Astrocyte of the spinal cord (primary cell): ENCODE measurements at regions not wholly inside any gene's neighbourhood (a gene's known extent, or its start where the extent isn't known, plus 50 kb on each side); places are given as distances from the start of the nearest gene placed in this dataset.

Experiments
- DNase-seq: peaks from one replicate; pipeline ENCODE4 v3.0.0; 2011; ENCODE audit warnings: low read depth, low spot score
- H3K4me3 ChIP-seq: 2 replicates; pipeline ENCODE4 v1.5.1; 2011; ENCODE audit warnings: low read depth, mild to moderate bottlenecking, low read length, moderate library complexity
- in situ Hi-C: cut with HindIII; loops from 2 replicates; pipeline ENCODE4 v1.10.0; 2017; ENCODE audit warnings: low sequenced_read_pairs
- TF ChIP-seq, protein P1 (sequence below): IDR thresholded peaks from 2 replicates; pipeline ENCODE4 v1.5.1; 2012; ENCODE audit warnings: low read depth, mild to moderate bottlenecking, low read length, inconsistent platforms

DNA sequence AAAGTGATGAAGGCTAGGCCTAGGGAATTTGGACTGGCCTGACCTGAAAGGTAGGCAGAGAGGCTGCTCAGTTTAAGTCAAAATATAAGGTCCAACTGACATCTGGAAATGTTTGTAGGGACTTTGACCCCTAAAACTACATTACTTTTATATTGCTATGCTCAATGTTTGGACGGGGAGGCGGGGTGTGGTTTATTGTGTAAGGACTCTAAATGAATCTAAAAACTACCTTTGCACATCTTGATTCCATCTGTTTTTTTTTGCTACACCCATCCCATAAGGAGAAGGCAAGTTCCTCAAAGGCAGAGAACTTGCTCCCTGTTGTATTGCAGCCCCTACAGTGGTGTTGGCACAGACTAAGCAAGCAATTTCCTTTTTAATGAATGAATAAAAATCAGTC is 227.1 kb downstream of the HACE1 start:
- DNase-seq = no peak
- in situ Hi-C loops = no loop called here
- TF ChIP-seq, protein P1, sequence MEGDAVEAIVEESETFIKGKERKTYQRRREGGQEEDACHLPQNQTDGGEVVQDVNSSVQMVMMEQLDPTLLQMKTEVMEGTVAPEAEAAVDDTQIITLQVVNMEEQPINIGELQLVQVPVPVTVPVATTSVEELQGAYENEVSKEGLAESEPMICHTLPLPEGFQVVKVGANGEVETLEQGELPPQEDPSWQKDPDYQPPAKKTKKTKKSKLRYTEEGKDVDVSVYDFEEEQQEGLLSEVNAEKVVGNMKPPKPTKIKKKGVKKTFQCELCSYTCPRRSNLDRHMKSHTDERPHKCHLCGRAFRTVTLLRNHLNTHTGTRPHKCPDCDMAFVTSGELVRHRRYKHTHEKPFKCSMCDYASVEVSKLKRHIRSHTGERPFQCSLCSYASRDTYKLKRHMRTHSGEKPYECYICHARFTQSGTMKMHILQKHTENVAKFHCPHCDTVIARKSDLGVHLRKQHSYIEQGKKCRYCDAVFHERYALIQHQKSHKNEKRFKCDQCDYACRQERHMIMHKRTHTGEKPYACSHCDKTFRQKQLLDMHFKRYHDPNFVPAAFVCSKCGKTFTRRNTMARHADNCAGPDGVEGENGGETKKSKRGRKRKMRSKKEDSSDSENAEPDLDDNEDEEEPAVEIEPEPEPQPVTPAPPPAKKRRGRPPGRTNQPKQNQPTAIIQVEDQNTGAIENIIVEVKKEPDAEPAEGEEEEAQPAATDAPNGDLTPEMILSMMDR = no peak
- no peak overlapping the region for H3K4me3 ChIP-seq

DNA sequence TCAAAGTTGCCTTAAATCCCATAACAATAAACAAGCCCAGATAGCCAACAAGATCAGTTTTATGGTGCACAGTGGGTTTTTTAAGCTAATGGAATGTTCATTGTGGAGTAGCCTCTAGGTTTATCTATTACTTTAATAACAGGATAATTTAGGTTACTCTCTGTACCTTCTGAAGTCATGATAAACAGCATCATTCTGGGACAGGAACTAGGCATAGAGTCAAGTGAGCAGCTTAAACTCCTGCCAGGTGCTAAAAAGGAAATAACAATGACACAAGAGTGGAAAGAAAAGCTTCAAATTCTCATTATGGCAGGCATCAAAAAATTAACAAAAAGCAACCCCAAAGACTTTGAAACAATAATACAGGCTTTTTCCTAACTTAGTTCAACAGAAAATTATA is 228.8 kb downstream of the HACE1 start:
- in situ Hi-C loops = no loop called here
- no peak for DNase-seq
- no peak overlapping the region for H3K4me3 ChIP-seq
- TF ChIP-seq, protein P1 = no peak

DNA sequence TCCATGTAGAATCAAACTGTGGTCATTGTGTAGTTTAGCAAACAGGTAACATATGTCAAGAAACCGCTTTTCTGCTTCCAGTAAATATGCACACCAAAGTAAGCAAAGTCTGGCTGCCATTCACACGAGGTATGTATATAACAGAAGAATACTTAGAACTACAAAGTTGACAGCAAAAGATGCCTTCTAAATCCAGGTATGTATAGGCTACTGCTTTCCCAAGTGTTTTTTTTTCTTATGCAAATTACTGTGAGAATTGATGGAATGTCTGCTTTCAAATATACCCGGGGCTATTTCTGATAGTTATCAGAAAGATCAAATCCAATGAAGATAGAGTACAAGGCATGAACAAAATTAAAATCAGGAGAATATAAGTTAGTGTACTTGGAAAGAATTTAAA is 229.2 kb downstream of the HACE1 start:
- in situ Hi-C loops = no loop called here
- DNase-seq = no peak
- no peak overlapping the region for H3K4me3 ChIP-seq
- TF ChIP-seq, protein P1 = no peak

DNA sequence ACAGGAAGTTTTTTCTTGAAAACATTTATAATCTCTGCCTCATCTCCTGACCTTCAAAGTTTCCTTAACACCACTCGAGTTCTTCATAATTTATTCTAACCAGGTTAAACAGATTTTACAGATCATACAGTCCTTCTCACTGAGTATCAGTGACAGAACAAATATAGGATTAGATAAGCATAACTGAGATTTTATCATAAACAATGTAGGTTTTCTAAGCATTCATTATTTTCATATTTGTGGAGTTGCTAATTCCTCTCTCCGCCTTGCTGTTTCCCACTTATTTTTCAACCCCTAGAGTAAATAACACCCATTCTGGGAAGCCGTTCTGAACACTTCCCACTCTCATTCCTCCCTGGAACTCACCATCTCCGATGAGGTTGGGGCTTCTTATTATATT is 229.9 kb downstream of the HACE1 start:
- no peak overlapping the region for H3K4me3 ChIP-seq
- TF ChIP-seq, protein P1 = no peak
- in situ Hi-C loops = no loop called here
- no peak for DNase-seq

DNA sequence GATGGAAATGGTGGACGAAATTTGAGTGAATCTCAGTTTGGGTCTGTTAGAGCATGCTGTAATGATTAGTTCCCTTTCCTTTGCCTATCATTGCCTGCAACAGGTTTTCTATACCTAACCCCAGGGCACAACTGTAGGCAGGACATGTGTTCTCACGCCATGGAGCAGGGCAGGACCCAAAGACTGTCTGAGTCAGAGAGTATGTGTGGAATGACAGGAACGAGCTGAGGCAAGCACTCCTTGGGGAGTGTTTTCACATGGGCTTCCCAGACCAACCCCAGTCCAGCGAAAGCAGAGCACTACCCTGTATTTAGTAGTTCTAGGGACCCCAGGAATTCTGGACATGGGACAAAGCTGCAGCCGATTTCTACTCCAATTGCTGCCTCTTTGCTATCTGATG is 234.2 kb downstream of the HACE1 start:
- no peak overlapping the region for H3K4me3 ChIP-seq
- in situ Hi-C loops = no loop called here
- TF ChIP-seq, protein P1 = no peak
- DNase-seq = peak; percentile 45

DNA sequence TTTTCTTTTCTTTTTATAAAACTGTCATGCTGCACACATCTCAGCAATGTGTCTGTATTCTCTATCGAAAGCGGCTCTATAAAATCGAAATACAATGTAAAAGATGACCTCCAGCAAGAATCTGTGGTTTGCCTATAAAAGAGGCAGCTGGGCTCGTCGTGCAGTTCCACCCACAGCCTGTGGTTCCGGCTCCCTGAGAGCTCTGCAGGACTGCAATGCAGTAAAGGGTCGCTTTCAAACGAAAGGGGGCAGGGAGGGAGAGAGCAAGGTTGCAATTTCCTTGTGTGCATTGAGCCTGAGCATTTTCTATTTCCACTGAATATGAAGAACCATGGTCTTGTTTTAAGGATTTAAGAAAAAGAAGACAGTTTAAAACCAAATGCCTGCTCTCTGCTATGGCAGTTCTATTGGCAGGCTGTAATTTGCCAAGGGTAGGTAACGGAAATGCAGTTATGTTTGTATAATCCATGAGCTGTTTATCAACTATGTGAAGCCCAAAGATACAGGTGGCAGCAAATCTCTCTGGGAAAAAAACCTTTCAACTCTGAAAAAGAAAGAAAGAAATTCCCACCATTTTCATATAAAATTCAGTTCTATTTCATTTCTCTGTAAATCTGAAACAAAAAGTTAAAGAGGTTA is 236.5 kb downstream of the HACE1 start:
- no peak for DNase-seq
- no peak overlapping the region for H3K4me3 ChIP-seq
- in situ Hi-C loops = no loop called here
- TF ChIP-seq, protein P1 = no peak
